ENCODE measurements at regions not wholly inside any gene's neighbourhood (a gene's known extent, or its start where the extent isn't known, plus 50 kb on each side); places are given as distances from the start of the nearest gene placed in this dataset.
"Not testable (repeated sequence)": the region's sequence is repeated elsewhere in the genome, so short reads cannot be mapped to it uniquely, and the experiment has no call there.

GRCh38 chr3:192968901-192969300 lies 51.2 kb upstream of the MB21D2 start:
- intact Hi-C loops (cut with micrococcal nuclease); BruUV-seq (replicated peaks); H2AFZ ChIP-seq (ENCODE audit: low read depth, low read length); H3K36me3 ChIP-seq (ENCODE audit: control insufficient read depth, insufficient read depth, low read length); H3K4me3 ChIP-seq; H3K79me2 ChIP-seq (ENCODE audit: control insufficient read depth, insufficient read depth, low read length); H3K9me1 ChIP-seq (ENCODE audit: control insufficient read depth, insufficient read depth, low read length); CTCF ChIA-PET (ENCODE audit: low intra/inter-chr PET ratio); H3K27ac ChIP-seq (ENCODE audit: extremely low read depth, low read depth, low read length); H3K9me3 ChIP-seq (replicated peaks; ENCODE audit: control insufficient read depth, insufficient read depth, low read depth, low read length); H3K4me2 ChIP-seq (ENCODE audit: insufficient read depth, low read length); DNase-seq (ENCODE audit: extremely low read depth in 1 of 4, low spot score in 3 of 4); H4K20me1 ChIP-seq (replicated peaks; ENCODE audit: control insufficient read depth, insufficient read depth, low read length); POLR2A ChIA-PET; H3K27me3 ChIP-seq (ENCODE audit: control insufficient read depth in 2 of 2, insufficient read depth in 2 of 2, low read length in 2 of 2); H3K9ac ChIP-seq (ENCODE audit: insufficient read depth in 1 of 2, low read depth in 2 of 2, low read length in 2 of 2); in situ Hi-C loops (cut with MboI); H3K4me1 ChIP-seq (replicated peaks in 1 of 2; ENCODE audit: control insufficient read depth in 2 of 2, insufficient read depth in 2 of 2, low read length in 2 of 2); ATAC-seq; FAIRE-seq: not testable (repeated sequence)
- WGBS (ENCODE audit: insufficient coverage, low coverage, missing lambda C conversion rate), result 0% methylated on average over 1 of the region's 2 CpGs

DNA sequence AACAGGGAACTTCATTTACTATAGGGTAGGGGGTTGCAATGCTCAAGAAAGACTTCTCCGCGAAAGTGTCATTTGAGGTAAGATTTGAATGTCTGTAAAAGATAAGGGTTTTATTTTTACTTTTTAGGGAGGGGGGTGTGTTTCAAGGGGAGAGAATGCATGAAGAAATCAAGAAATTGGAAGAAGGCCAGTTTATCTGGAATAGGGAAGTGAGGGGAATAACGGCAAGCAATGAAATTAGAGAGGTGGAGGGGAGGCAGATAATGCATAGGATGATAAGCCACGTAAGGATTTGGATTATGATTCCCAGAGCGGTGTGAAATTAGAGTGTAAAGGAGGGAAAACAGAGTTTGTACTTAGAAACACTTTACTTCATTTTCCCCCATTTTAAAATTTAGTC lies 63.0 kb upstream of the MB21D2 start:
- H3K9ac ChIP-seq (ENCODE audit: insufficient read depth in 1 of 2, low read depth in 2 of 2, low read length in 2 of 2), result no peak overlapping the region
- POLR2A ChIA-PET, result no interaction called here
- ATAC-seq, result no peak
- no peaks in the 10 kb centered on the region for H3K36me3 ChIP-seq (ENCODE audit: control insufficient read depth, insufficient read depth, low read length)
- H3K9me1 ChIP-seq (ENCODE audit: control insufficient read depth, insufficient read depth, low read length), result no peaks in the 10 kb centered on the region
- no peak overlapping the region for H3K4me2 ChIP-seq (ENCODE audit: insufficient read depth, low read length)
- H2AFZ ChIP-seq (ENCODE audit: low read depth, low read length), result no peak overlapping the region
- in situ Hi-C loops (cut with MboI), result no loop called here
- intact Hi-C loops (cut with micrococcal nuclease), result no loop called here
- no peaks in the 10 kb centered on the region for H3K4me1 ChIP-seq (replicated peaks in 1 of 2; ENCODE audit: control insufficient read depth in 2 of 2, insufficient read depth in 2 of 2, low read length in 2 of 2)
- no peak overlapping the region for H3K4me3 ChIP-seq
- no TSS peak for BruUV-seq (replicated peaks)
- CTCF ChIA-PET (ENCODE audit: low intra/inter-chr PET ratio), result no interaction called here
- 5% methylated on average over 5 of the region's 5 CpGs for WGBS (ENCODE audit: insufficient coverage, low coverage, missing lambda C conversion rate)
- no peaks in the 10 kb centered on the region for H4K20me1 ChIP-seq (replicated peaks; ENCODE audit: control insufficient read depth, insufficient read depth, low read length)
- H3K79me2 ChIP-seq (ENCODE audit: control insufficient read depth, insufficient read depth, low read length), result no peaks in the 10 kb centered on the region
- no peak overlapping the region for H3K27ac ChIP-seq (ENCODE audit: extremely low read depth, low read depth, low read length)
- DNase-seq (ENCODE audit: extremely low read depth in 1 of 4, low spot score in 3 of 4), result no peak
- no peaks in the 10 kb centered on the region for H3K9me3 ChIP-seq (replicated peaks; ENCODE audit: control insufficient read depth, insufficient read depth, low read depth, low read length)
- FAIRE-seq, result no peak
- no peaks in the 10 kb centered on the region for H3K27me3 ChIP-seq (ENCODE audit: control insufficient read depth in 2 of 2, insufficient read depth in 2 of 2, low read length in 2 of 2)
- no peak for TF ChIP-seq MYBL2 (IDR thresholded peaks at IDR 0.05; ENCODE audit: low read depth)
- no peak for TF ChIP-seq MYBL2 (CRISPR knock-in tag; IDR thresholded peaks at IDR 0.05; ENCODE audit: borderline replicate concordance)
- no peak for TF ChIP-seq ZBTB17 (CRISPR knock-in tag; IDR thresholded peaks at IDR 0.05)
- no peak for TF ChIP-seq ZBTB49 (CRISPR knock-in tag; IDR thresholded peaks at IDR 0.05; ENCODE audit: borderline replicate concordance)
- TF ChIP-seq RBM22 (IDR thresholded peaks at IDR 0.05; ENCODE audit: low read depth, low read length, poor library complexity, severe bottlenecking), result no peak
- no peak for TF ChIP-seq ZKSCAN8 (CRISPR knock-in tag; IDR thresholded peaks at IDR 0.05)
- TF ChIP-seq ZFP91 (CRISPR knock-in tag; IDR thresholded peaks at IDR 0.05), result no peak
- TF ChIP-seq ZNF449 (CRISPR knock-in tag; IDR thresholded peaks at IDR 0.05), result no peak
- no peak for TF ChIP-seq MTA2 (IDR thresholded peaks at IDR 0.05; ENCODE audit: low read depth)
- TF ChIP-seq CBX1 (IDR thresholded peaks at IDR 0.05; ENCODE audit: low read depth), result no peak
